ENCODE measurements at regions not wholly inside any gene's neighbourhood (a gene's known extent, or its start where the extent isn't known, plus 50 kb on each side); places are given as distances from the start of the nearest gene placed in this dataset.

- DNase-seq: no peak
These were observed 304.8 kb upstream of the ZNF462 start for GRCh38 chr9:106557996-106558667.

GRCh38 chr9:106560540-106560939 is 302.4 kb upstream of the ZNF462 start:
- DNase-seq: no peak

GRCh38 chr9:106575823-106576222 is 287.1 kb upstream of the ZNF462 start:
- no peak for DNase-seq

GRCh38 chr9:106576232-106576760 is 286.7 kb upstream of the ZNF462 start:
- DNase-seq: no peak

- no peak for DNase-seq
These were observed 285.8 kb upstream of the ZNF462 start for GRCh38 chr9:106577121-106577520.

GRCh38 chr9:106580546-106580945 is 282.4 kb upstream of the ZNF462 start:
- no peak for DNase-seq

GRCh38 chr9:106581973-106582372 is 281.0 kb upstream of the ZNF462 start:
- no peak for DNase-seq

GRCh38 chr9:106583751-106584150 is 279.2 kb upstream of the ZNF462 start:
- peak; percentile 27 for DNase-seq

GRCh38 chr9:106587042-106587441 is 275.9 kb upstream of the ZNF462 start:
- DNase-seq: peak; percentile 75

- peak; percentile 62 for DNase-seq
These were observed 274.3 kb upstream of the ZNF462 start for GRCh38 chr9:106588626-106589025.

- DNase-seq: peak; percentile 13
These were observed 272.0 kb upstream of the ZNF462 start for GRCh38 chr9:106590759-106591505.

GRCh38 chr9:106593201-106593600 is 269.8 kb upstream of the ZNF462 start:
- no peak for DNase-seq

GRCh38 chr9:106596984-106597383 is 266.0 kb upstream of the ZNF462 start:
- DNase-seq: no peak

GRCh38 chr9:106600955-106601560 is 261.9 kb upstream of the ZNF462 start:
- no peak for DNase-seq

- no peak for DNase-seq
These were observed 260.6 kb upstream of the ZNF462 start for GRCh38 chr9:106602344-106602743.

GRCh38 chr9:106613250-106613737 is 249.7 kb upstream of the ZNF462 start:
- no peak for DNase-seq

GRCh38 chr9:106615118-106615889 is 247.7 kb upstream of the ZNF462 start:
- DNase-seq: no peak

- DNase-seq: no peak
These were observed 246.9 kb upstream of the ZNF462 start for GRCh38 chr9:106616026-106616425.

- no peak for DNase-seq
These were observed 246.1 kb upstream of the ZNF462 start for GRCh38 chr9:106616851-106617345.

GRCh38 chr9:106619211-106619610 is 243.8 kb upstream of the ZNF462 start:
- DNase-seq: peak; percentile 84

GRCh38 chr9:106620081-106620480 is 242.9 kb upstream of the ZNF462 start:
- DNase-seq: no peak

- DNase-seq: no peak
These were observed 242.1 kb upstream of the ZNF462 start for GRCh38 chr9:106620866-106621265.

All from fibroblast of skin of right quadriceps (primary cell).